WERI-Rb-1 (cell line): ENCODE measurements at regions not wholly inside any gene's neighbourhood (a gene's known extent, or its start where the extent isn't known, plus 50 kb on each side); places are given as distances from the start of the nearest gene placed in this dataset.
"Not testable (repeated sequence)": the region's sequence is repeated elsewhere in the genome, so short reads cannot be mapped to it uniquely, and the experiment has no call there.

ENCODE experiments used
- DNase-seq: peaks from one replicate; pipeline ENCODE4 v3.0.0-alpha.2; 2020
- H3K27ac ChIP-seq: fragments of 250-450 bp; sonication (Bioruptor Pico); 2 replicates; pipeline ENCODE4 v1.5.1; 2020; ENCODE audit warnings: mild to moderate bottlenecking, moderate library complexity
- H3K27me3 ChIP-seq: fragments of 250-450 bp; sonication (Bioruptor Pico); 2 replicates; pipeline ENCODE4 v1.5.1; 2021; ENCODE audit warnings: mild to moderate bottlenecking, low read depth, moderate library complexity; ENCODE audit not compliant: insufficient read depth, severe bottlenecking
- H3K36me3 ChIP-seq: fragments of 250-450 bp; sonication (Bioruptor Pico); 2 replicates; pipeline ENCODE4 v1.5.1; 2020; ENCODE audit warnings: mild to moderate bottlenecking, moderate library complexity
- H3K4me3 ChIP-seq: 2 replicates; pipeline ENCODE4 v1.5.1; 2011; ENCODE audit warnings: low read depth, mild to moderate bottlenecking, control low read depth, low read length
- H3K9me3 ChIP-seq: fragments of 250-450 bp; sonication (Bioruptor Pico); 2 replicates; pipeline ENCODE4 v1.5.1; 2021; ENCODE audit warnings: mild to moderate bottlenecking, moderate library complexity; ENCODE audit not compliant: severe bottlenecking
- TF ChIP-seq, protein P1 (sequence below): IDR thresholded peaks from 2 replicates; pipeline ENCODE4 v1.5.1; 2011; ENCODE audit warnings: low read depth, mild to moderate bottlenecking, control low read depth, inconsistent platforms, low read length

DNA sequence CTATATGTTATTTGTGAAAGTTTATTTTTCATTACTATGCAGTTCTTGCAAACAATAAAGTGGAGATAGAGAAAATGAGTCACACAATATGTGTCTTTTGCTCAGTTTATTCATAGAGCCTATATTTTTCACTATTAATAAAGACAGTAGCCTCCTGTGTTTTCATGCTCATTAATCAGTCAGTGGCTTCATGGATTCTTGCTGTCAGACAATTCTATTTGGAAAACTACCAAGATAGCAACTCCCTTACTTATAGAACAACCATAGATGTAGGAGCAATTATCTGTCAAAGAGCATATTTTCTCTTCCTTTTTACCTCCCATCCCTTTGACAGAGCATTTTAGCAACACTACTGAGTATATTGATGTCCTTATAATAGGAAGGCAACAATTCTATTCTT lies 132.7 kb upstream of the CALCR start:
- TF ChIP-seq, protein P1, sequence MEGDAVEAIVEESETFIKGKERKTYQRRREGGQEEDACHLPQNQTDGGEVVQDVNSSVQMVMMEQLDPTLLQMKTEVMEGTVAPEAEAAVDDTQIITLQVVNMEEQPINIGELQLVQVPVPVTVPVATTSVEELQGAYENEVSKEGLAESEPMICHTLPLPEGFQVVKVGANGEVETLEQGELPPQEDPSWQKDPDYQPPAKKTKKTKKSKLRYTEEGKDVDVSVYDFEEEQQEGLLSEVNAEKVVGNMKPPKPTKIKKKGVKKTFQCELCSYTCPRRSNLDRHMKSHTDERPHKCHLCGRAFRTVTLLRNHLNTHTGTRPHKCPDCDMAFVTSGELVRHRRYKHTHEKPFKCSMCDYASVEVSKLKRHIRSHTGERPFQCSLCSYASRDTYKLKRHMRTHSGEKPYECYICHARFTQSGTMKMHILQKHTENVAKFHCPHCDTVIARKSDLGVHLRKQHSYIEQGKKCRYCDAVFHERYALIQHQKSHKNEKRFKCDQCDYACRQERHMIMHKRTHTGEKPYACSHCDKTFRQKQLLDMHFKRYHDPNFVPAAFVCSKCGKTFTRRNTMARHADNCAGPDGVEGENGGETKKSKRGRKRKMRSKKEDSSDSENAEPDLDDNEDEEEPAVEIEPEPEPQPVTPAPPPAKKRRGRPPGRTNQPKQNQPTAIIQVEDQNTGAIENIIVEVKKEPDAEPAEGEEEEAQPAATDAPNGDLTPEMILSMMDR: no peak
- no peaks in the 10 kb centered on the region for H3K9me3 ChIP-seq
- H3K4me3 ChIP-seq: no peak overlapping the region
- H3K27me3 ChIP-seq: no peaks in the 10 kb centered on the region
- H3K36me3 ChIP-seq: no peaks in the 10 kb centered on the region
- DNase-seq: no peak
- H3K27ac ChIP-seq: no peak overlapping the region

DNA sequence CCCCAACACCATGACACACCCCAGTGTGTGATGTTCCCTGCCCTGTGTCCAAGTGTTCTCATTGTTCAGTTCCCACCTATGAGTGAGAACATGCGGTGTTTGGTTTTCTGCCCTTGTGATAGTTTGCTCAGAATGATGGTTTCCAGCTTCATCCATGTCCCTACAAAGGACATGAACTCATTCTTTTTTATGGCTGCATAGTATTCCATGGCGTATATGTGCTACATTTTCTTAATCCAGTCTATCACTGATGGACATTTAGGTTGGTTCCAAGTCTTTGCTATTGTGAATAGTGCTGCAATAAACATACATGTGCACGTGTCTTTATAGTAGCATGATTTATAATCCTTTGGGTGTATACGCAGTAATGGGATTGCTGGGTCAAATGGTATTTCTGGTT lies 131.6 kb upstream of the CALCR start:
- H3K9me3 ChIP-seq, H3K27me3 ChIP-seq, H3K4me3 ChIP-seq, DNase-seq, H3K27ac ChIP-seq, H3K36me3 ChIP-seq: not testable (repeated sequence)

DNA sequence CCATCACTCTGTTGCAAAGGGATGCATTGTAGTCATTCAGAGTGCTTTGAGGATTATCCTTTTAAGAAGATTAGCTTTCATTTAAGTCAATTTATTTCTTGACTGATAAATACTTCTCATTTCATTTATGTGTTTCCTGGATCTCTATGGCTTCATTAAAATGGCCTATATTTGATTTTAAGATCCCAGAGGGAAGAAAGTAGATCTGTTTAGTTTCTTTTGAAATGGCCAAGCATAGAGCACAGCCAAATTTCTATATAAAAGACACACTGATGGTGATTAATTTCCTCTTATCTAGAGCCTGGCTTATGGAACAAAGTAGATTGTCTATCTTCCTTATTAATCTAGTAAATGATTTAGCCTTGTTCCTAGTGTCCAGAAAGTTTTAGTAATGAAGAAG lies 129.7 kb upstream of the CALCR start:
- no peak for DNase-seq
- Histone ChIP-seq H3K9me3 (no peaks in the 10 kb centered on the region), H3K27ac (no peak overlapping the region), H3K27me3 (no peaks in the 10 kb centered on the region), H3K36me3 (no peaks in the 10 kb centered on the region), H3K4me3 (no peak overlapping the region)
- TF ChIP-seq, protein P1: no peak

DNA sequence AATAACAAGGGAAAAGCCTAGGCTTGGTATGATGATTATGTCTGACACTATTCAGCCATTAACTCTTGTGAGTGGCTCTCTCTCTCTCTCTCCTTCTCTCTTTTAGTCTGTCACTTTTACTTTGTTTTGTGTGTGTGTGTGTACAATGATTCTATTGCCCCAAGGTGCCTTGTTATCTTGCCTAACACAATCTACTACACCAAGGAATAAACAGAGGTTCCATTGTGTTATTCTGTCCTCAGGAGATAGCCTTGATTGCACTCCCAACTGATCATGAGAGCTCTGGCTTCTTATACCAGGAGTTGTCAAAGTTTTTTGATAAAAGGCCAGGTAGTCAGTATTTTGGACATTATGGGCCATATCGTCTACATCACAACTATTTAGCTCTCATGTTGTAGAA lies 123.4 kb upstream of the CALCR start:
- Histone ChIP-seq H3K9me3 (no peaks in the 10 kb centered on the region), H3K36me3 (no peaks in the 10 kb centered on the region), H3K27ac (no peak overlapping the region), H3K4me3 (no peak overlapping the region), H3K27me3 (no peaks in the 10 kb centered on the region)
- TF ChIP-seq, protein P1: no peak
- no peak for DNase-seq

DNA sequence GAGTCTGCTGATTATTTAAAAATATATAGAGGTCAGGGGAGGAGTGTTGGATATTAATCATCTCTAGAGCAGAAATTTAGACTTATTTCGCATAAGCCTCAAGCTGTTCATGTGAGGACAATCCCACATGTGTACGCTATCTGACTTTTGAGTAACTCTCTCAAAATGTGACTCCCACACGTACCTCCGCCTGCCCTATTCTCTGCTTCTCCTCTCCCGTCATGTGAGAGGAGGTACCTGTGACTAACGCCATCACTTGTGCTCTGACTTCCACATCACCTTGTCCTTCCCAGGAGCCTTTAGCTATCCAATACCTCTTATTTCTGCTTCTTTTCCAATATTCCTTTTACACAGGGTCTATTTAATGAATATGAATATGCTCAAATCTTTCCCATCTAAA lies 119.3 kb upstream of the CALCR start:
- Histone ChIP-seq H3K27ac (no peak overlapping the region), H3K4me3 (no peak overlapping the region), H3K36me3 (no peaks in the 10 kb centered on the region), H3K27me3 (no peaks in the 10 kb centered on the region), H3K9me3 (no peaks in the 10 kb centered on the region)
- DNase-seq: no peak
- TF ChIP-seq, protein P1: no peak

DNA sequence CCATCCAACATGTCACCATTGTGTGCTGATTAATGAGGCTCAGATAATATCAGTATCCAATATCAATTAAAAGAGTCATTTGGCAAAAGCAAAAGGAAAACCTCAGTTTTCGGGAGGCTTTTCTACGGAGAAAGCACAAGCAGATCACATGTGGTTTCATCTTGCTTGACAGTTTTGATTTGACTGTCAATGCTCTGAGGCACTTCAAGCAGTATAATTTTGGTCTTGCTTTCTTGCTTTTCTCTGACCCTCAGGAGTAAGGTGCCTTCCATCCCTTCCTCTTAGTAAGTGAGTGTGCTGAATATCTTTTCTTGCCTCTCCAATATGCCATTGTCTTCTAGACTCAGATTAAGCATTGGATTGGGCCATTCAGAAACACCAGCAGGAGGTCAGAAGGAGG lies 115.5 kb upstream of the CALCR start:
- Histone ChIP-seq H3K36me3 (no peaks in the 10 kb centered on the region), H3K27ac (no peak overlapping the region), H3K4me3 (no peak overlapping the region), H3K27me3 (no peaks in the 10 kb centered on the region), H3K9me3 (no peaks in the 10 kb centered on the region)
- TF ChIP-seq, protein P1: no peak
- DNase-seq: no peak

DNA sequence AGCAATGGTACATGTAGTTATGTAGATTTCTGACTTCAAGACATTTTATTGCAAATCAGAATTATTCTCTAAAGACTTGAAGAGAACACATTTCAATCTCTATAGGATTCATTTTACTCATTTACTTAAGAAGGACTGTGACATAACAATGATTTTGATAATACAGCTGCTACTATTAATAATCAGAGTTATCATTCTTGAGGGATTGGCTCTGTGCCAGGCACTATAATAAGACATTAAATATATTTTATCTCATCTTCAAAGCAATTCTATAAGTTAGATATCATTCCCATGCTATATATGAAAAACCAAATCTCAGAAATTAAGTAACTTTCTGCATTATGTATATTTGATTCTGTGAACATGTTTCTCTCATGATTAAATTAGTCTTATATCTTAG lies 103.7 kb upstream of the CALCR start:
- DNase-seq: no peak
- Histone ChIP-seq H3K27me3 (no peaks in the 10 kb centered on the region), H3K4me3 (no peak overlapping the region), H3K36me3 (no peaks in the 10 kb centered on the region), H3K27ac (no peak overlapping the region), H3K9me3 (no peaks in the 10 kb centered on the region)
- TF ChIP-seq, protein P1: no peak
